Neuronal stem cell (in vitro differentiated cells): ENCODE measurements at regions not wholly inside any gene's neighbourhood (a gene's known extent, or its start where the extent isn't known, plus 50 kb on each side); places are given as distances from the start of the nearest gene placed in this dataset.
"Not testable (repeated sequence)": the region's sequence is repeated elsewhere in the genome, so short reads cannot be mapped to it uniquely, and the experiment has no call there.

ENCODE experiments used
- DNase-seq: peaks from one replicate; pipeline ENCODE4 v3.0.0-alpha.2; 2013; ENCODE audit warnings: low spot score
- H2AFZ ChIP-seq: one replicate; pipeline ENCODE4 v1.6.1; 2013; ENCODE audit warnings: mild to moderate bottlenecking, low read length, inconsistent platforms
- H2AK5ac ChIP-seq: 2 replicates; pipeline ENCODE4 v1.6.1; 2013; ENCODE audit warnings: low read depth, mild to moderate bottlenecking, inconsistent platforms, low read length, moderate library complexity, mixed read lengths
- H2BK120ac ChIP-seq: 2 replicates; pipeline ENCODE4 v1.6.1; 2013; ENCODE audit warnings: low read depth, mild to moderate bottlenecking, inconsistent platforms, low read length, moderate library complexity, mixed read lengths
- H2BK12ac ChIP-seq: one replicate; pipeline ENCODE4 v1.6.1; 2013; ENCODE audit warnings: low read length, inconsistent platforms
- H2BK15ac ChIP-seq: 2 replicates; pipeline ENCODE4 v1.6.1; 2013; ENCODE audit warnings: mild to moderate bottlenecking, low read length, inconsistent platforms, mixed read lengths
- H2BK5ac ChIP-seq: one replicate; pipeline ENCODE4 v1.6.1; 2013; ENCODE audit warnings: inconsistent platforms, mild to moderate bottlenecking, low read length, moderate library complexity
- H3K14ac ChIP-seq: one replicate; pipeline ENCODE4 v1.6.1; 2013; ENCODE audit warnings: low read length, inconsistent platforms
- H3K18ac ChIP-seq: 2 replicates; pipeline ENCODE4 v1.6.1; 2013; ENCODE audit warnings: low read length, inconsistent platforms
- H3K23ac ChIP-seq: 2 replicates; pipeline ENCODE4 v1.6.1; 2013; ENCODE audit warnings: low read depth, mild to moderate bottlenecking, mixed read lengths, low read length, inconsistent platforms; ENCODE audit not compliant: poor library complexity
- H3K27ac ChIP-seq: replicated peaks from 3 replicates; pipeline ENCODE4 v1.5.1; 2013; ENCODE audit warnings: low read length, inconsistent platforms
- H3K27me3 ChIP-seq, 3 experiments: 2 replicates each; pipeline ENCODE4 v1.6.1; 2013; ENCODE audit warnings: low read length in 3 of 3, mild to moderate bottlenecking in 2 of 3, inconsistent platforms in 1 of 3, low read depth in 1 of 3, mixed read lengths in 1 of 3, moderate library complexity in 1 of 3; ENCODE audit not compliant: control insufficient read depth in 3 of 3, insufficient read depth in 3 of 3
- H3K36me3 ChIP-seq, 2 donors: replicated peaks in 1 of 2; 2 replicates each; pipeline ENCODE4 v1.6.1; 2013; ENCODE audit warnings: low read length in 2 of 2; ENCODE audit not compliant: control insufficient read depth in 2 of 2, insufficient read depth in 2 of 2
- H3K4ac ChIP-seq: 2 replicates; pipeline ENCODE4 v1.6.1; 2013; ENCODE audit warnings: inconsistent platforms, mild to moderate bottlenecking, low read length, moderate library complexity
- H3K4me1 ChIP-seq, 2 donors: 1 replicate in 1 of 2; 2 replicates in 1 of 2; pipeline ENCODE4 v1.6.1; 2013; ENCODE audit warnings: low read length in 2 of 2, low read depth in 1 of 2; ENCODE audit not compliant: control insufficient read depth in 2 of 2, insufficient read depth in 1 of 2
- H3K4me2 ChIP-seq: one replicate; pipeline ENCODE4 v1.6.1; 2013; ENCODE audit warnings: mild to moderate bottlenecking, low read length, inconsistent platforms; ENCODE audit not compliant: insufficient read depth, poor library complexity, severe bottlenecking
- H3K4me3 ChIP-seq, 2 donors: 2 replicates each; pipeline ENCODE4 v1.5.1; 2013; ENCODE audit warnings: low read length in 2 of 2, mild to moderate bottlenecking in 2 of 2, inconsistent platforms in 1 of 2, moderate library complexity in 1 of 2
- H3K79me1 ChIP-seq: one replicate; pipeline ENCODE4 v1.6.1; 2013; ENCODE audit warnings: low read depth, mild to moderate bottlenecking, inconsistent platforms, low read length, moderate library complexity
- H3K9ac ChIP-seq: one replicate; pipeline ENCODE4 v1.6.1; 2013; ENCODE audit warnings: mild to moderate bottlenecking, low read depth, low read length, inconsistent platforms; ENCODE audit not compliant: poor library complexity
- H3K9me3 ChIP-seq, 2 donors: replicated peaks in 1 of 2; 2 replicates each; pipeline versions ENCODE3 to v1.6.1; 2013; ENCODE audit warnings: low read length in 2 of 2, mild to moderate bottlenecking in 2 of 2, inconsistent platforms in 1 of 2, low read depth in 1 of 2, mixed read lengths in 1 of 2, moderate library complexity in 1 of 2; ENCODE audit not compliant: control insufficient read depth in 2 of 2, insufficient read depth in 1 of 2
- H4K8ac ChIP-seq: one replicate; pipeline ENCODE4 v1.6.1; 2013; ENCODE audit warnings: low read depth, mild to moderate bottlenecking, inconsistent platforms, low read length, moderate library complexity
- H4K91ac ChIP-seq: one replicate; pipeline ENCODE4 v1.6.1; 2013; ENCODE audit warnings: low read length, low read depth, mild to moderate bottlenecking, inconsistent platforms; ENCODE audit not compliant: poor library complexity
- WGBS, 2 donors: extraction: QIAGEN DNeasy Blood & Tissue Kit; methylation state at CpG; one replicate each; pipeline ENCODE4 v1.1.7; 2013; ENCODE audit warnings: missing lambda C conversion rate in 2 of 2, mixed read lengths in 1 of 2; ENCODE audit not compliant: insufficient read length in 2 of 2, insufficient replicate concordance in 1 of 2; ENCODE audit errors: extremely low coverage in 2 of 2; 5-methylcytosine and 5-hydroxymethylcytosine counted together

DNA sequence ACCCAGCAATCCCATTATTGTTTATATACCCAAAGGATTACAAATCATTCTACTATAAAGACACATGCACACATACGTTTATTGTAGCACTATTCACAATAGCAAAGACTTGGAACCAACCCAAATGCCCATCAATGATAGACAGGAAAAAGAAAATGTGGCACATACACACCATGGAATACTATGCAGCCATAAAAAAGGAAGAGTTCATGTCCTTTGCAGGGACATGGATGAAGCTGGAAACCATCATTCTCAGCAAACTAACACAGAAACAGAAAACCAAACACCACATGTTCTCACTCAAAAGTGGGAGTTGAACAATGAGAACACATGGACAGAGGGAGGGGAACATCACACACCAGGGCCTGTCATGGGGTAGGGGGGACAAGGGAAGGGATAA, 91.3 kb upstream of the PCED1B start:
- H2BK120ac ChIP-seq, H3K79me1 ChIP-seq, H3K14ac ChIP-seq, H3K9ac ChIP-seq, H2AFZ ChIP-seq, H2AK5ac ChIP-seq, H3K23ac ChIP-seq, H3K36me3 ChIP-seq, H3K4me3 ChIP-seq, H3K4me2 ChIP-seq, H3K18ac ChIP-seq, H3K4me1 ChIP-seq, H3K9me3 ChIP-seq, H4K91ac ChIP-seq, H2BK12ac ChIP-seq, H2BK15ac ChIP-seq, H3K27ac ChIP-seq, H4K8ac ChIP-seq, DNase-seq, H3K27me3 ChIP-seq, H2BK5ac ChIP-seq, H3K4ac ChIP-seq: not testable (repeated sequence)
- WGBS, 2 donors: no CpG with 5 or more reads among the region's 1 CpG

- no peak overlapping the region for H2AFZ ChIP-seq
- H3K4me1 ChIP-seq: no peaks in the 10 kb centered on the region
- WGBS, 2 donors: no CpG with 5 or more reads among the region's 1 CpG
- no peaks in the 10 kb centered on the region for H3K27me3 ChIP-seq
- H3K4ac ChIP-seq: no peak overlapping the region
- H2BK12ac ChIP-seq: no peak overlapping the region
- H3K79me1 ChIP-seq: no peaks in the 10 kb centered on the region
- H3K27ac ChIP-seq: no peak overlapping the region
- H4K91ac ChIP-seq: no peak overlapping the region
- no peak overlapping the region for H2BK120ac ChIP-seq
- H3K4me3 ChIP-seq: no peak overlapping the region
- no peak overlapping the region for H2BK15ac ChIP-seq
- H3K23ac ChIP-seq: no peak overlapping the region
- H2BK5ac ChIP-seq: no peak overlapping the region
- no peak overlapping the region for H3K9ac ChIP-seq
- no peaks in the 10 kb centered on the region for H3K9me3 ChIP-seq
- H4K8ac ChIP-seq: no peak overlapping the region
- DNase-seq: no peak
- H2AK5ac ChIP-seq: no peak overlapping the region
- H3K18ac ChIP-seq: no peak overlapping the region
- no peaks in the 10 kb centered on the region for H3K36me3 ChIP-seq
- H3K14ac ChIP-seq: no peak overlapping the region
- no peak overlapping the region for H3K4me2 ChIP-seq
These were observed 89.2 kb upstream of the PCED1B start for GRCh38 chr12:46990211-46990610.

DNA sequence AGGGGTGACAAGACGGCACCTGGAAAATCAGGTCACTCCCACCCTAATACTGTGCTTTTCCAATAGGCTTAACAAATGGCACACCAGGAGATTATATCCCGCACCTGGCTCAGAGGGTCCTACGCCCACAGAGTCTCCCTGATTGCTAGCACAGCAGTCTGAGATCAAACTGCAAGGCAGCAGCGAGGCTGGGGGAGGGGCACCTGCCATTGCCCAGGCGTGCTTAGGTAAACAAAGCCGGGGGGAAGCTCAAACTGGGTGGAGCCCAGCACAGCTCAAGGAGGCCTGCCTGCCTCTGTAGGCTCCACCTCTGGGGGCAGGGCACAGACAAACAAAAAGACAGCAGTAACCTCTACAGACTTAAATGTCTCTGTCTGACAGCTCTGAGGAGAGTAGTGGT, 87.4 kb upstream of the PCED1B start:
- not testable (repeated sequence) for H3K79me1 ChIP-seq, H3K4me2 ChIP-seq, H3K4ac ChIP-seq, H4K91ac ChIP-seq, H3K36me3 ChIP-seq, H3K4me3 ChIP-seq, H3K27ac ChIP-seq, H3K27me3 ChIP-seq, H2AFZ ChIP-seq, H4K8ac ChIP-seq, H3K9ac ChIP-seq, H2BK120ac ChIP-seq, DNase-seq, H2BK15ac ChIP-seq, H3K14ac ChIP-seq, H2BK12ac ChIP-seq, H3K18ac ChIP-seq, H3K9me3 ChIP-seq, H2BK5ac ChIP-seq, H3K23ac ChIP-seq, H2AK5ac ChIP-seq, H3K4me1 ChIP-seq
- WGBS, 2 donors: no CpG with 5 or more reads among the region's 6 CpGs

DNA sequence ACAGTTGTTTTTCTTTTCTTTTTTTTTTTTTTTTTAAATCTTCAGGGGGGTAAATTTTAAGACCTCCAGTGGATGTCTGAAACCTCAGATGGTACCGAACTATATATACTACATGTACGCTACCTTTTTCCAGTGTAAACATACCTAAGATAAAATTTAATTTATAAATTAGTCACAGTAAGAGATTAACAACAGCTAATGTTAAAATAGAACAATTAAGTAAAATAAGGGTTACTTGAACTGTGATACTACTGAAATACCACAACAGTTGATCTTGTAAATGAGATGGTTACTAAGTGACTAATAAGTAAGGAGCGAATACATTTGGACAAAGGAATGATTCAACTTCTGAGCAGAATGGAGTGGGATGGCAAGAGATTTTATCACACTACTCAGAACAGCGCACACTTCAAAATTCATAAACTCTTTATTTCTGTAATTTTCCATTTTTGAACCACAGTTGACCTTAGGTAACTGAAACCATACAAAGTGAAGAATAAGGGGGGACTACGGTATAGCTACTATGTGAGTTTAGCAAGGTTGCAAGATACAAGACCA, 80.5 kb upstream of the PCED1B start:
- H2BK5ac ChIP-seq: no peak overlapping the region
- H3K27me3 ChIP-seq: no peaks in the 10 kb centered on the region
- no CpG with 5 or more reads among the region's 5 CpGs for WGBS, 2 donors
- no peak overlapping the region for H3K27ac ChIP-seq
- H4K91ac ChIP-seq: no peak overlapping the region
- H4K8ac ChIP-seq: no peak overlapping the region
- no peaks in the 10 kb centered on the region for H3K79me1 ChIP-seq
- H3K4me2 ChIP-seq: no peak overlapping the region
- no peak overlapping the region for H3K4me3 ChIP-seq
- H2BK15ac ChIP-seq: no peak overlapping the region
- H2AFZ ChIP-seq: no peak overlapping the region
- no peak overlapping the region for H3K4ac ChIP-seq
- no peak overlapping the region for H2BK12ac ChIP-seq
- H3K36me3 ChIP-seq: no peaks in the 10 kb centered on the region
- H3K9ac ChIP-seq: no peak overlapping the region
- no peak overlapping the region for H3K14ac ChIP-seq
- no peaks in the 10 kb centered on the region for H3K9me3 ChIP-seq
- DNase-seq: no peak
- no peak overlapping the region for H3K18ac ChIP-seq
- no peaks in the 10 kb centered on the region for H3K4me1 ChIP-seq
- no peak overlapping the region for H2AK5ac ChIP-seq
- H3K23ac ChIP-seq: no peak overlapping the region
- no peak overlapping the region for H2BK120ac ChIP-seq
